ENCODE measurements at regions not wholly inside any gene's neighbourhood (a gene's known extent, or its start where the extent isn't known, plus 50 kb on each side); places are given as distances from the start of the nearest gene placed in this dataset.

DNA sequence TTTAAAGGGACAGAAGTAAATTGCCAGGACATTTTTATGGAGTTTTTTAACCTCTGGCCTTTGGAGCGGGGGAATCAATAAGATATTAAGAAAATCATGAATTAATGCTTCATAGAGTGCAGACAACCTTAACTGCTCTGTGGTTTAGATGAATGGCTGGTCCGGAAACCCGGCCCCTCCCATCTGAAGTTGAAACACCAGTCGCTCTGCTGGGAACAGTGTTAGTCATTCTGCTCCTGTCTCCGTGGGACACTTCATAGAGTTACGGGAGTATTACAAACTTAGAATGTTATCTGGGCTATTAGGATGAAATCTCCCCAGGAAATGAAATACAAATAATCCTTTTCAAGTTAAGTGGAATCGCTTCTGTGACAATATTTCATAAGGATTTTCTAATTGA lies 110.1 kb upstream of the IRX2 start:
- DNase-seq (ENCODE audit: low read depth, low spot score) = no peak
- TF ChIP-seq, protein P1, sequence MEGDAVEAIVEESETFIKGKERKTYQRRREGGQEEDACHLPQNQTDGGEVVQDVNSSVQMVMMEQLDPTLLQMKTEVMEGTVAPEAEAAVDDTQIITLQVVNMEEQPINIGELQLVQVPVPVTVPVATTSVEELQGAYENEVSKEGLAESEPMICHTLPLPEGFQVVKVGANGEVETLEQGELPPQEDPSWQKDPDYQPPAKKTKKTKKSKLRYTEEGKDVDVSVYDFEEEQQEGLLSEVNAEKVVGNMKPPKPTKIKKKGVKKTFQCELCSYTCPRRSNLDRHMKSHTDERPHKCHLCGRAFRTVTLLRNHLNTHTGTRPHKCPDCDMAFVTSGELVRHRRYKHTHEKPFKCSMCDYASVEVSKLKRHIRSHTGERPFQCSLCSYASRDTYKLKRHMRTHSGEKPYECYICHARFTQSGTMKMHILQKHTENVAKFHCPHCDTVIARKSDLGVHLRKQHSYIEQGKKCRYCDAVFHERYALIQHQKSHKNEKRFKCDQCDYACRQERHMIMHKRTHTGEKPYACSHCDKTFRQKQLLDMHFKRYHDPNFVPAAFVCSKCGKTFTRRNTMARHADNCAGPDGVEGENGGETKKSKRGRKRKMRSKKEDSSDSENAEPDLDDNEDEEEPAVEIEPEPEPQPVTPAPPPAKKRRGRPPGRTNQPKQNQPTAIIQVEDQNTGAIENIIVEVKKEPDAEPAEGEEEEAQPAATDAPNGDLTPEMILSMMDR (IDR thresholded peaks at IDR 0.05; ENCODE audit: insufficient read depth, low read length, missing control alignments) = no peak
- H3K4me3 ChIP-seq (ENCODE audit: low read depth, low read length) = no peak overlapping the region
- ChIA-PET POLR2A (no interaction called here), CTCF (no interaction called here)

DNA sequence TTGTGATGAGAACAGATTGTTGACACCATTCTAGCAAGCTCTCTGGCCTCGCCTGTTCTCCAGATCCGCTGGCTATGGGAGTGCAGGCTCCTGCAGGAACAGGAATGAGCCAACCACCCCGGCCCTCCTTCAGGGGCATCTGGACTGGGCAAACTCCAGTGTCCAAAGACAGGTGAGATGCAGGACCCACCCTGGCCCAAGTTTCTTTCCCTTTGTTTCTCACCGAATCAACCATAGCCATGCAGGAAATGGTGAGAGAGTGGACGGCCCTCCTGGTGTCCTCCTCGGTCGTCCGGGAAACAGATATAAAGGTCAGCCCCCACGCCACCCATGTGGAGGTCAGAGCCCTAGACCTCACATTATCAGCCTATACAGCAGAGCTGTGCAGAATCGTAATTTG lies 108.6 kb upstream of the IRX2 start:
- CTCF ChIA-PET = no interaction called here
- H3K4me3 ChIP-seq (ENCODE audit: low read depth, low read length) = no peak overlapping the region
- POLR2A ChIA-PET = no interaction called here
- DNase-seq (ENCODE audit: low read depth, low spot score) = no peak
- TF ChIP-seq, protein P1 (IDR thresholded peaks at IDR 0.05; ENCODE audit: insufficient read depth, low read length, missing control alignments) = no peak

DNA sequence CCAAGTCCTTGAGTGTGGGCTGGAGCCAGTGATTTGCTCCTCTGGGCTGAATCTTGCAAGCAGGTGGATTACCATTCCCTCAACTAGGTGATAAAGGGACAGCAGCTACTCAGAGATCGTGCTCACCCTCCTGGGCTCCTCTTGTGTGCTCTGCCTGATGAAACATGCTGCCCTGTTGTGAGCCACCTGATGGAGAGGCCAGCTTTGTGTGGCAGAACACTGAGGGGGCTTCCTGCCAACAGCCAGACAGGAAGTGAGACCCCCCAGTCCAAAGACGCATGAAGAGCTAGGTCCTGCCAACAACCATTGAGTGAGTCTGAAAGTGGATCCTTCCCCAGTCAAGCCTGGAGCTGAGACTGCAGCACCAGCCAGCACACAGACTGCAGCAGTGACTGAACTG lies 106.4 kb upstream of the IRX2 start:
- POLR2A ChIA-PET = no interaction called here
- CTCF ChIA-PET = no interaction called here
- DNase-seq (ENCODE audit: low read depth, low spot score) = no peak
- TF ChIP-seq, protein P1 (IDR thresholded peaks at IDR 0.05; ENCODE audit: insufficient read depth, low read length, missing control alignments) = no peak
- no peak overlapping the region for H3K4me3 ChIP-seq (ENCODE audit: low read depth, low read length)

DNA sequence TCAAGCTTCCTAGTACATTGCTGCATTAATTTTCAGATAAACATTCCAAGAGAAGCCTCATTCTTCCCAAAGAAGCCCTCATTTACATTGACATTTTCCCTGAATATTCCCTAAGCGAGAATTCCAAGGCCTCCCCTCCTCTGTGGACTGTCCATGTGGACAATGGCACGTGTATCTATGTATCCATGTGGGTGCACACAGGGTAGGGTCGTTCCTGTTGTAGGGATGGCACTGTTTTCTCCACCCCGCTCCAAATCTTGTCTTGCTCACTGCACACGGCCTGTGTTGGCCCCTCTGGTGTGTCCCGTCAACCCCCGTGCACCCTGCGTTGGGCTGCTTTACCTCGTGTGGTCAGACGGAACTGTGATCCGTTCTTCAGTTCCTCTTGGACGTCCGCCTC lies 104.7 kb upstream of the IRX2 start:
- no peak for DNase-seq (ENCODE audit: low read depth, low spot score)
- TF ChIP-seq, protein P1 (IDR thresholded peaks at IDR 0.05; ENCODE audit: insufficient read depth, low read length, missing control alignments) = no peak
- POLR2A ChIA-PET = no interaction called here
- CTCF ChIA-PET = no interaction called here
- no peak overlapping the region for H3K4me3 ChIP-seq (ENCODE audit: low read depth, low read length)

GRCh38 chr5:2852446-2852845 lies 101.0 kb upstream of the IRX2 start:
- ChIA-PET POLR2A (no interaction called here), CTCF (no interaction called here)
- no peak overlapping the region for H3K4me3 ChIP-seq (ENCODE audit: low read depth, low read length)
- no peak for DNase-seq (ENCODE audit: low read depth, low spot score)
- TF ChIP-seq, protein P1 (IDR thresholded peaks at IDR 0.05; ENCODE audit: insufficient read depth, low read length, missing control alignments) = no peak

DNA sequence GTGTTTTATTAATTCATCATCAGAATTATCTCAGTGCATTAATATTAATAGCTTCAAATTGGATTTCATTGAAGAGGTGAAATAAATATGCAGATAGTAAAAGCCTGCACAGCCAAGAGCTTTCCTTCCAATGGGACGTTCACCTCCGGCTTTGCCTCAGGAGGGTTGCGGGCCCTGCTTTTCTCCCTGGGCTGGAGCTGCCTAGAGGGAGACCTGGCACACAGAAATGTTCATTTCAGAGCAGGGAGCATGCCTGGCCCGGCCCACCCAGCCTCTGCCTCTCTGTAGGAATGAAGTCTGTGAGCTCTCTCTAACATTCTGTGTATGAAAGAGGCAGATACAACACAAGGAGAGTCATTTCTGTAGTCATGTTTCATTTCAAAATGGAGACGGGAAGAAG lies 100.4 kb upstream of the IRX2 start:
- TF ChIP-seq, protein P1 (IDR thresholded peaks at IDR 0.05; ENCODE audit: insufficient read depth, low read length, missing control alignments) = no peak
- H3K4me3 ChIP-seq (ENCODE audit: low read depth, low read length) = no peak overlapping the region
- no peak for DNase-seq (ENCODE audit: low read depth, low spot score)
- ChIA-PET CTCF (no interaction called here), POLR2A (no interaction called here)
